HG03095 (cell line): ENCODE measurements at regions not wholly inside any gene's neighbourhood (a gene's known extent, or its start where the extent isn't known, plus 50 kb on each side); places are given as distances from the start of the nearest gene placed in this dataset.

ENCODE experiments used
- ATAC-seq: cut with Tn5 transposase; IDR thresholded peaks from one replicate; pipeline ENCODE4 v1.9.1; 2021; ENCODE audit warnings: moderate library complexity; ENCODE audit not compliant: unreplicated experiment

DNA sequence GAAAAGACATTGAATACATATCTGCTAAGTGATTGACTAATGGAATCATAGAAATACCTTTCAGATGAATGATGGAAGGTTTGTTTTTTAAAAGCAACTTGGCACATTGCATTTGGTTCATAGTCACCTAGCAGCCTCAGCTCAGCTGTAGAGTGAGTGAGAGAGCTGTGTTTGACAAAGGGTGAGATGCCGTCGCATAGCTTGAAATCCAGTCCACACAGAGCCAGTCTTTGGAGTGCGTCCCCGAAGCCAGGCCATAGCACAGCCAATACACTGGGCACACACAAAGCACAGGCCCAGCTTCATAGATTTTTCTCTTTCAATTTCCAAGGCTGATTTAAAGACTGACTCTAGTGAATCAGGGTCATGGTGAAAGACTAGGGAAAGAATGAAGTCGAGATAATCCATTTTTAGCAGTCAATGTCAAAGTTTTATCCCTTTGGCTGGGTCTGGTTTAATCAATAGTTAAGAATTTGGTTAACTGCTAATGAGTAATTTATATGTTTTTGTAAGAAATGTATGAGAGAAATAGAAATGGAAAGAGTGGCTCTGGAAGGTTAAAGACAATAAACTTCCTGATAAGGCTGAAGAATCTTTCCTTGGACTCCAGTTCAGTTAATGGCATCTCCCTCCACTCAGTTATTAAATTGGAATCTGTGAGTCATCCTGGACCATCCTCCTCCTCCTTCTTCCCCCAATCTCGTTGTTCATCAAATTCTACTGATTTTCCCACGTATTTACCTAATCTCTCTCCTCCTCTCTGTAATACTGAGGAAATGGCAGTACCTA is 101.2 kb upstream of the IRF2BP2 start:
- ATAC-seq, result no peak

DNA sequence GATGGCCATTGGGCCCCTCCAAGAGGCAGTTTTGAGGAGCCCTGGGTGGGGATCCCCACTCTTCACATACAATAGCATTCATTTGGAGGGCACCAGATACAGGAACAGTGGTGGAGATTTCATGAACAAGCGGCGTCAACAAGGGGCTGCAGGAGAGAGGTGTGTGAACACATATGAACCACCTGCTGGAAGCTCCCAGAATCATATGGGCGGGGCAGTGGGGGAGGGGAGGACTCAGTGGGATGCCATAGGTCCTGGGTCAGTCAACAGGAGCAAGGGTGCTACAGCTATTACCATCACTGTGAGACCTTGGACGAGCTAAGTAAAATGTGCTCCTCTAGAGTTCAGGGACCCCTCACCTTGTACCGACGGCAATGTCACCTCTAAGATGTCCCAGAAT is 100.4 kb upstream of the IRF2BP2 start:
- no peak for ATAC-seq

DNA sequence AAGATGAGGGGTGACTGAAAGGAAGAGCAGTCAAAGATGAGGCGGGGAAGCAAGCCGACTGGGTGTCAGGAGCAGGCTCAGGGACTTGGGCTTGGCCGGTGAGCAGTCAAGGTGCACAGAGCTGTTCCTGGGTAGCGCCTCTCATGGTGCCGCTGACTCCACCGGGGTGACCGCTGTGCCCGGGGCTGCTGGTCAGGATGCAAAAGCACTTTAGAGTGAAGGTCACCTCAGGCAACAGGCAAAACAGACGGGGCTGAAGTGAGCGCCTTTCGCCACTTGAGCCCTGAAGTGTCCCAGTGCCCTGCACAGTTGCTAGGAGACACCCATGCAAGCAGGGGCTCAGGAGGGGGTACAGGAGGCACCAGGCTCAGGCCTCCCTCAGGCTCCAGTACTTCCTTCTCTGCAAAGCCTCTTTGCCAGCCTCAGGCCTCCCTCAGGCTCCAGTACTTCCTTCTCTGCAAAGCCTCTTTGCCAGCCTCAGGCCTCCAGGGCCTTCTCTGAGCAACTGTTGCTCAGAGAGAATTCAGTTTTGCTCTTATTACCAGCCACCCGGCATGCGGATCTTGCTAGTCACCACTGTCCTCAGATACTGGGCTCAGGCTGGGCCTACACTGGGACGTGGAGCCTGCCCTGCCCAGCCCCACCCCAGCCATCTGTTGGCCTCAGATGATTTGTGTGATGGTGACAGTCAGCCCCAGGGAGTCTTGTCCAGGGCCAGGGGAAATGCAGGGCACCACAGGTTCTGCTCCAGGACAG is 99.7 kb upstream of the IRF2BP2 start:
- no peak for ATAC-seq

DNA sequence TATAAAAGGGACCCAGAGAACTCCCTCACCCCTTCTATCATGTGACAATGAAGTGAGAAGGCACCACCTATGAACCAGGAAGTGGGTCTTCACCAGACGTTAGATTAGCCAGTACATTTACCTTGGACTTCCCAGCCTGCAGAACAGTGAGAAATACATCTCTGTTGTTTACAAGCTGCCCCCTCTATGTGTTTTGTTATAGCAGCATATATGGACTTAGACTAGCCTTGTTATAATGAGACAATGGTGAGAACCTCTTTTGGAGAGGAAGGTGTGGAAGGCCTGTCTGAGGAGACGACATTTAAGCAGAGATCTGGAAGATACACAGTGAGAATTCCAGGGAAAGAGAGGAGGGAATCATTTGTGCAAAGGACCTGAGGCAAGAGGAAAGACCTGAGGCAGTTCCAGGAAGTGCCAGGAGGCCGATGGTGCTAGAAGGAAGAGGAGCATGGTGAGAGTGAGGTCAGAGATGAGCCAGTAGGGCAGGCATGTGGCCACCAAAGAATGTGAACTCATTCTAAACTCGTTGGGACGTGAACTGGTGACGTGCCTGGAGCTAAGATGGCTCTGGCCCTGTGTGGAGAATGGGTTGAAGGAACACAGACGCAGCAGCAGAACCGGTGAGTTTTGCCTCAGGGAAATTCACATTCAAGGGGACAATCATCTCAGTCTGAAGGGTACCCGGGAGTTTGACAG is 98.9 kb upstream of the IRF2BP2 start:
- ATAC-seq, result no peak

DNA sequence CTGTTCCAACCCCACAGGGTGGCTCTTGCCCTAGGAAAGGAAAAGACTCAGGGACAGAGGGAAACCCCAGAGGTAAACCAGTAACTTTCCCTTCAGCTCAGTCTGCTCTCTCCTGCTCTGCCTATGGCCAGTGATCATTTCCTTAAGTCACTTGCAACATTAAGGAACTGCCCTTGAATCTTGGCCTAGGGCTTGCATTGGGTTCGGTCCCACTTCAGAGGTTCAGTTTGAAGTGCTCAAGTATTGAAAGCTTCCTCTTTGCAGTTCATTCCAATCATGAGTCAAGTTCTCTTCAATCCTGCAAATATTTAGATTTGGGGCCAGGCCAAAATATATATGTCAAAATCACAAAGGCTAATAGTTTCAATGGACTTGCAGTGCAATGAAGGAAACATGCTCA is 97.7 kb upstream of the IRF2BP2 start:
- no peak for ATAC-seq

DNA sequence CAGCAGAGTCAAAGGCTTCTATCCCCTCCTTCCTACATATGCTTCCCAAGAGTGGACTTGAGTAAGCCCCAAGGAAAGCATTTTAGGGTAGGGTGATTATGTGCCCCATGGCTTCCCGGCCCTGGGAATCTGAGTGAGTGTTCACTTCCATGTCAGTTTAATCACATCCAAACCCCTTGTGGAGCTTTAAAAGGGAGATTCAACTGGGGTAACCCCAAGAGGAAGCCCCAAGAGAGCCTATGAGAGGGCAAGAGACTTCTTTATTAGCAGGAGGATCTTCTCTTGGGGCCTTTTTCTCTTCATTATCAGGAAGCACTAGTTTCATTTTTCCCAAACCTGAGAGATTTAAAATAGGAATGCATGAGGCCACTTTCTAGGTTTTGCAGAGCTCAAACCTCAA is 97.0 kb upstream of the IRF2BP2 start:
- ATAC-seq, result no peak

DNA sequence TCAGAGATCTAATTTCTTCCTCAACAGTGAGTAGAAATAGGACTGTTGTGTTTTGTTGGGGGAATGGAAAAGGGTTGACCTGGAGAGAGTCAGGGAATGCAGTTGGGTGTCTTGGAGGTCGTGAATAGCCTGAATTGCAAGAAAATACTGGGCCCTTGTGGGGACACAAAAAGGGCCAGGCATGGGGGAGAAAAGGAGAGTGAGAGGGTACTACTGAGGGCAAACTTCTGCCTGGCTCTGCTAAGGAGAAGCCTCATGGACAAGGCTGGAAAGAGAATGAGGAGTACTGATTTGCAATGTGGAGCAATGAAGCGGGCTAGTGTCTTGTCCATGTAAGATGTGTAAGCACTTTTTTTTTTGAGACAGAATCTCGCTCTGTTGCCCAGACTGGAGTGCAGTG is 96.2 kb upstream of the IRF2BP2 start:
- ATAC-seq, result no peak

DNA sequence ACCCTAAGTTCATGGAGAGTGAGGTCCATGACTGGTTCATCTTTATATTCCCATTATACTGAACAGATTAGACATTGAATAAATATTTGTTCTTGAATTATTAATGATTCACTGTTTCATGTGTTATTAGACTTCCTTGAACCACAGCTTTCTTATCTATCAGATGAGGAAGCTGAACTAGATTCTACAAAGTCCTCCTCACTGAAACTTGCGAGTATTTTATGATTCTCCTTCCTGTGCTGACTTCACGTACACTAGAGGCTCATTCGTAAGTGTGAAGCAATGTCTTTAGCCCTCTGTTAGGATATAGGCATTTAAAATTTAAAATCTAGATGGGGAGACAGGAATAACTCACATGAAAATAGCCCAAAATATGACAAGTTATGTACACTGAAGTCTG is 95.6 kb upstream of the IRF2BP2 start:
- ATAC-seq, result no peak

DNA sequence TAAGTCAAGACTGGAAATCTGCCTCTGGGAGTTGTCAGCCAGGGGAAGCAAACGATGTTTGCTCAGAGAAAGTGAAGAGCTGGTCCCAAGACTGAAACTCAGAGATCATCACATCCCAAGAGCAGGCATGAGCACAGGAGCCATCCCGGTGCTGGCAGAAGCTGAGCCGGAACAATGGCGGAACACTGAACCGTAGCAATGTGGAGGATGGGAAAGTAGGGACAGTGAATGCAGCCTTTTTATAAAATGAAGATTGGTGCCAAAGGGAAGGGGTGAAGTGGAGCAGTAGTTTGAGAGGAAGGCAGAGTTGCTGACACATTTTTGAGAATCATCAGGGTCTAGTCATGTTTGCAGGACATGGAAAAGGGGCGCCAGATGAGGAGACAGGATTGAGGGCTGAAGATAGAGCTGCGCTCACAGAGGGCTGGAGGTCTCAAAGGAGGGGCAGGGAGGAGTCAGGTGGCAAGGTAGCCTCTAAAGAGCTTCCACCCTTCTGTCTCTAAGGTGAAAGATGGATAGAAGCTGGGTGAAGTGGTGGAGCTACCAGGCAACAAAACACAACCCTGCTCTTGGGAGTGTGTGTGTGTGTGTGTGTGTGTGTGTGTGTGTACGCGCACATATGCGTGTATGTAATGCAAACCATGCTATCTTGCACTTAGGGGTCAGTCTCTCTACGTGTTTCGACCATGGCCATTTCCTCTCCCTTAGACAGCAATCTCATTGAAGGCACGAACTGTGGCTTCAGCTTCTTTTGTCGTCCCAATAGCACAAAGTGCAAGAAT is 94.3 kb upstream of the IRF2BP2 start:
- no peak for ATAC-seq

DNA sequence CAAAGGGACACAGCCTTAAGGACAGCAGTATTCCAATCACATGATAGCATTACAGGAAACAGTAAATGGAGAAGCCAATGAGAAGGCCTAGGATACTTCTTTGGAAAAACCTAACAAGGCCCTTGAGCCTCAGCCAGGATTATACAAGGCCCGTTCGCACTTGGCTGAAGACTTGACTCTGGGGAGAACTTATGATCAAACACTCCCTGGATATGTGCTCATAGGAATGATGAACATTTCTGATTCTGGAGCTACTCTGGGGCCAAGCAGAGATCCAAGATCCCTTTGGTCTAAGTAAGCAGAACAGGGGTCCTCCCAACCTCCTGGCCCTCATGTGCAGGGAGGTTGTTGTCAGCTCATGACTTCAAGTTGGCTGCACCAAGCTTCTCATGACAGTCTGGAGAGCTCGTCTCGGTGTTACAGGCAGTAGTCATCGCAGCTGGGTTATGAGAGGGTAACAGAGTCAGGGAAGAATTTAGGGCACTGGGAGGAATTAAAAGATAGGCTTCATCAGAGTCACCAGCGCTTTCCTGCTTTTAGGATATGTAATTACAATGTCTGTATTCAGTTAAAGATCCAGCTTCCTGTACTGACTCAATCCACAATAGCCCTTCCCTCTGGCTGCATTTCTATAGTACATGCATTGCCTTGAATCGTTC is 92.5 kb upstream of the IRF2BP2 start:
- ATAC-seq, result no peak

DNA sequence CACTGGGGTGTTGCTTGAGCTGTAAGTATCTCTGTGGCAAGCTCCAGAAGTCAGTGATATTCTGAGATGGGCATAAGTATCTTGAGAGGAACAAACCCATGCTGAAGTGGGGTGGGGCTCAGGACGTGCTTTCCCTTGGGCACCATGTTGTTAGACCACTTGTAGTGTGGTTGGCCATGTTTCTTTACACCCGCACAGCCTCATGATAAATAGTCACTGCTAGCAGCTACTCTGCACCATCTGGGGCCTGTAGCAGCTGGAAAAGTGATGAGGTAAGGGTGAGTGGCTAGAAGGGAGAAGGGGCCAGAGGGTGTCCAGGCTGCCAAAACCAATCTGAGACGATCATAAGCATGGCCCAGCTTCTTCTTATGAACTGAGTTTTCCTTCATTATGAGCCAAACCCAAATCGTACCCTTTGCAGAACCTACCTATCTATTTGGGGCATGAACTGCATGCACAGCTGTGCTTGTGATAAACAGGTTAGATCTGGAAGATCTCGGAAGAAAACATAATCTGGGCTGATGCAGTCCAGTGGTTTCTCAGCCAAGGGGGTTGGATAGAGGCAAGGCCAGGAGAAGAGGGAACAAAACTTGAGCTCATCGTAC is 91.9 kb upstream of the IRF2BP2 start:
- ATAC-seq, result no peak

DNA sequence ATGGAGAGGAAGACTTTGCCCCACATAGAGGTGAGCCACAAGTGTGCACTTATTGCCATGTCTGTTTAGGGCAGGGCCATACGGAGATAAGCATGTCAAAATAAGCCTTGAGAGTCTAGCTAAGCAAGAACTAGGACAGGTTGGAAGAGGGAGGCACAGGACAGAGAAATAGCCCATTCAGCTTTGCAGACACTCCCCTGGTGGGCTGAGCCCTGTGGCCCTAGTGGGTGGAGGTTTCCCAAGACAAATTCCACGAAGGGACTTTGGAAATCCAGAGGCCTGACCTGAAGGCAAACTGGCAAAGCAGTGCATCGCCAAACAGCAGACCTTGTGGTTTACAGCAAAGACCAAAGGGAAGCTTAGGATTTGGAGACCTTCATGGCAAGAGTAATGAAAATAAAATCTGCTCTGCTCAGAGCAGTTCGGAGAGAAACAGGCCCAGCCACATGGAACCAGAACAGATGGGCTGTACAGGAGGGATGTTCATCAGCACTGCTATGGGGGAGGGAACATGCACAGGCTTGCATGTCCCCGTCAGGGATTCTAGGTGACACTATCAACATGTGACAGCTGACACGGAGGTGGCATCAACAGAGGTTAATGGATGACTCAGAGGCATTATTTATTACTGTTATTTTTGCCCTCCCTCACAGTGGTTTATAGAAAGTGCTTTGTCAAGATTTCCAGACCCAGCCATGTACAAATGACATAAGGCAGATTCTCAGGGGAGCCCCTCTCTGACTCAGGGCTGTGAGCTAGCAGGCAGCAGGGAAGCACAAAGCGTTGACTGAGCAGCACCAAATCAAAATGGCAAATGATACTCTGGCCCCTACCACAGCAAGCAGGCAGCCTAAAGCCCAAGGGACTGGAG is 90.1 kb upstream of the IRF2BP2 start:
- ATAC-seq, result peak; percentile 61

DNA sequence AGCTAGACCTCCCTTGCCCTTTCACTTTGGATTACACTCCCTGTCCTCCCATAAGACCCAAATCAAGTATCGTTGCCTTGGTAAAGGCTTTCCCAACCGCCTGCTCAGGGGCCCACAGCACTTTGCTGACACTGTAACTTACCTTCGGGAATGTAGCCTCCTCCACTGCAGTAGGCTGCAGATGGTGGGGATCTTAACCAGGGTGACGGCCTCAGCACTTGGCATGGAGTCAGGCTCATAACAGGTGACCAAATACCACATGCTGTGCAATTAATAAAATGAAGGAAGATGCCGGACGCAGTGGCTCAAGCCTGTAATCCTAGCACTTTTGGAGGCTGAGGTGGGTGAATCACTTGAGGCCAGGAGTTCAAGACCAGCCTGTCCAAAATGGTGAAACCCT is 88.7 kb upstream of the IRF2BP2 start:
- no peak for ATAC-seq

DNA sequence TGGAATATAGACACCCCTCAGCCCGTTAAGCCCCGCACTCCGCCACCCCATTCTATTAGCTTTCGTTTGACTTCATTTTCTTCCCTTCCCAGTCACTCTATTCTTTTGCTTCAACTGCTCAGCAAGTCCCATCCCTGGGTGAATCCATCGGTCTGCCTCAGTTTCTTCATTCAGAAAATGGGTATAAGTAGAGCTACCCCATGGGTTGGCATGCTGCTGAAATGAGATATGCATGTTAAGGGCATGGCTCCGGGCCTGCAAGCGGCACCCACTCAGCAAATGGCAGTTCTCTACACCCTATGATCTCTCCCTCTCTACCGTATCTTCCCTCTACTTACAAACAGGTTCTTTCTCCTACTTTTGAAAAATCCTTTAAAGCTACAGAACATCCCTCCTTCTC is 87.8 kb upstream of the IRF2BP2 start:
- ATAC-seq, result no peak

DNA sequence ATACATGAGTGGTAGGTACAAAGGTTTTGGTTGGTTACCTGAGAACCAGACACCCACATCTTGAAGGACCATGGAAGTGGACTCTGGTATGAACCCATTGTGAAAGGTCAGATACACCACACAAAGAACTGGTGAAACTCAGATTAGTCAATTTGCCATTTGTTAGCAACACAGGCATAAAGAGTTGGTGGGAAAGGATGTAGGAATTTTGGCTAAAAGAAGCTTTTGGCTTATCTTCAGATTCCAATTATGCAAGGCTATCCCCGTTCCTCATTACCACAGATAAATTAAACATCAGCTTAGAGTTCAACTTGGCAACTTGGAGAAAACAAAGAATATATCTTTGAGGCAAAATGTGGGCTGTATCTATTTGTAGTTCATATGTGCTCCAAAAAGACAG is 87.0 kb upstream of the IRF2BP2 start:
- ATAC-seq, result no peak

DNA sequence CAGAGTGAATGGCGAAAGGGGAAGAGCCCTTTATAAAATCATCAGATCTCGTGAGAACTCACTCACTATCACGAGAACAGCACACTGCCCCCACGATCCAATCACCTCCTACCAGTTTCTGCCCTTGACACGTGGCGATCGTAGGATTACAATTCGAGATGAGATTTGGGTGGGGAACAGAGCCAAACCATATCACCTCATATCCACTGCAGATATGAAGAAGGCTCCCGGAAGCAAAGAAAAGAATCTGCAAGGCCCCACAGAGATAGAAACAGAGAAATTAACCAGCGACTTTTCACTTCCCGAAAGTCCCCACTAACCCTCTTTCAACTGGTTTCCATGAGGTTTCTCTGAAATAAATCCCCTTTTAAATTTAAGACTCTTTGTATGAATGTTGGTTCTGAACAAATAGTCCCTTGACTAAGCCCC is 86.2 kb upstream of the IRF2BP2 start:
- peak; percentile 57 for ATAC-seq

DNA sequence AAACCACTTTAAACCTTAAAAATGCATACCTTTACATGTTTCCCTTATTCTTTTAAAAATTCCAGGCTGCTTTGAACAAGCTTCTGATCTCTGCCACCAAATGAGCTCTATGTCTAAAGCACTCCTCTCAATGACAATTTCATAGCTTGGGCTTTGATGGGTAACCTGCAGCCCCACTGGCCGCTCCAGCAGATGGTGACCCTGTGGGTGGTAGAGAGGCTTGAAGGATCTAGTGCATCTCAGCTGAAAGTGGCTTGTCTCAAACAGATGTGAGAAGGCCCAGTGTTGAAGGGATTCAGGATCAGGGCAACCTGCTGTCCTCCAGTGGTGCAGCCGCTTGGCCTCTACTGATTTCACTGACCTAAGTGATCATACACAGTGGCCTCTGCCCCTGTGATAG is 84.7 kb upstream of the IRF2BP2 start:
- no peak for ATAC-seq

DNA sequence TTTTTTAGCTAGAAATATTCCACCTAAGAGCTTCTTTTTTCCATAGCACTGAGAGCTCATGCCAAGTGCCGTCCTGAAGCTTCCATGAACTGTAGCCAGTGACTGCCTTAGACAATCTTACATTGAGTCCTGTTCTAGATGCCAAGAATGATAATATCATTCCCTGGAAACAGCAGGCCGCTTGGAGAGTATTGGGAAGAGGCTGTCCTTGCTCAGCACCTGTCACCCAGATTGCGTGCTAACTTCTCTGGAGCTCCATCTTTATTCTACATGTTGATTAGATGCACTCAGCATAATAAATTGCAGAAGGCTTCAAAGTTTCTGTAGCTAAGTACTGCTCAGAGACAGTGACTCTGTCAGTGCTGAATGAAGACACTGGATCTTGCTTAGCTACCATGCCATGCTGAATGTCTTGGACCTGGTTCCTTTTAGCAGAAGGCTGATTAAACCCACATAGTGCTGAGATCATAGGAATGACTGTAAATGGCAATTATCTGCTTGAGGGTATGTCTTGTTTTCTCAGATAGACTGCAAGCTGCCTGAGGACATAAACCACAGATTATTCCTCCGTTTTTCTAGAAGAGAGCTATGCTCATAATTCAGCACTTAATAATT is 83.1 kb upstream of the IRF2BP2 start:
- no peak for ATAC-seq

DNA sequence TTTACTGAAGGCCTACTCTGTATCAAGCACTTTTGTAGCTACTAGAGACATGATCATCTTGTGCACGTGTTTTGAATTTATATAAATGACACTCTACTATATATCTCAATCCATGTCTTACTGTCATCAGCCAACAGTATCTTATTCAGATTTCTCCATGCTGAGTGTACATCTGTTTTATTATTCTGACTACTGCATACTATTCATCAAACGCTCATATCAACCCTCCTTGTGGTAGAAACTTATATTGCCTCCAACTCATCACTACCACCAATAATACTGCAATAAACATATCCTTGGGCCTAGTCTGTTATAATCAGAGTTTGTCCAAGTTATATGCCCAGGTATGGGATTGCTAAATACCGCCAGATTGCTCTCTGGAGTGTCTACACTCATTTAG is 81.6 kb upstream of the IRF2BP2 start:
- no peak for ATAC-seq
